ENCODE measurements at regions not wholly inside any gene's neighbourhood (a gene's known extent, or its start where the extent isn't known, plus 50 kb on each side); places are given as distances from the start of the nearest gene placed in this dataset.

DNA sequence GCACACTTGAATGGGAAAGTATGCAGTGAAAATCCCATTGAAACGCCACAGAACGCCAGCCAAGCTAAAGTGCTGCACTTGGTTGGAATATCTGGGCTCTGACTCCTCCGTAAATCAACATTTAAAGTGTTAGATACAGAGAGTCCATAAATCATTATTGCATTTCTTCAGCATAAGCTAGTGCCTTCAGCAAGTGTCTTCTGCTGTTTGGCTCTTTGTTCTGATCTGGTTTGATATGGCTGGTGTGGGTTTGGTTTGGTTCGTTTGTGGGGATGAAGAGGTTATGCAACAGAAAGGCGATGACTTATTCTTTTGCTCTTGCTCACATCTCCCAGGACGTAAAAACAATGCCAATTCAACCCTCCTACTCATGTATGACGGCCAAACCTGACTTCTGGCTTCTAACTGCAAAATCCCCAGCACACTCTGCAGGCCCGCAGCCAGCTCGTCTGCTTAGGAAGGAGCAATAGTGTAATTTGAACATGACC lies 121.8 kb upstream of the ERG start:
- TF ChIP-seq CTCF (IDR thresholded peaks at IDR 0.05; ENCODE audit: low read depth, low read length) (no peak), POLR2A (IDR thresholded peaks at IDR 0.05; ENCODE audit: extremely low read depth, insufficient read length) (no peak), MAX (IDR thresholded peaks at IDR 0.05; ENCODE audit: low read depth, low read length) (no peak), MYC (IDR thresholded peaks at IDR 0.05; ENCODE audit: low read depth, low read length) (no peak)
